GM18517 (cell line): ENCODE measurements at regions not wholly inside any gene's neighbourhood (a gene's known extent, or its start where the extent isn't known, plus 50 kb on each side); places are given as distances from the start of the nearest gene placed in this dataset.

Experiments
- ATAC-seq: cut with Tn5 transposase; IDR thresholded peaks from one replicate; pipeline ENCODE4 v1.9.1; 2021; ENCODE audit warnings: mild to moderate bottlenecking, moderate library complexity; ENCODE audit not compliant: unreplicated experiment

GRCh38 chr1:55378582-55378981 is 163.4 kb upstream of the USP24 start:
- no peak for ATAC-seq

DNA sequence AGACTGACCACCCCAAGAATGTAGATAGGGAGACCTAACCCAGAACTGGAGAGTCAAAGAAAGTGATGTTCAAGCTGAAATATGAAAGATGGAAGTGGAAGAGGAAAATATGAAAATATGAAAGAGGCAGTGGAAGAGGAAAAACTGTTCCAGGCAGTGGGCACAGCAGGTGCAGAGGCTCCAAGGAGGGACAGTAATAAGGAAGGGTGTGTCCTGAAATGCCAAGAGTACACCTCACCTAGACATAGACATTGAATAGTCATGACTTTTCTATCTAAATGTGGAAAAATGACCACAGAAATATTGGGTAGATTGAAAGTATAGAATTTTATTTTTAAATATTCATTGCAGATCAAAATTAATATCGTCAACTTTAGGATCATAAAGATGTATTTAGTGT is 161.7 kb upstream of the USP24 start:
- ATAC-seq, result no peak

- no peak for ATAC-seq
Measured at GRCh38 chr1:55375617-55376258, 160.6 kb upstream of the USP24 start.

DNA sequence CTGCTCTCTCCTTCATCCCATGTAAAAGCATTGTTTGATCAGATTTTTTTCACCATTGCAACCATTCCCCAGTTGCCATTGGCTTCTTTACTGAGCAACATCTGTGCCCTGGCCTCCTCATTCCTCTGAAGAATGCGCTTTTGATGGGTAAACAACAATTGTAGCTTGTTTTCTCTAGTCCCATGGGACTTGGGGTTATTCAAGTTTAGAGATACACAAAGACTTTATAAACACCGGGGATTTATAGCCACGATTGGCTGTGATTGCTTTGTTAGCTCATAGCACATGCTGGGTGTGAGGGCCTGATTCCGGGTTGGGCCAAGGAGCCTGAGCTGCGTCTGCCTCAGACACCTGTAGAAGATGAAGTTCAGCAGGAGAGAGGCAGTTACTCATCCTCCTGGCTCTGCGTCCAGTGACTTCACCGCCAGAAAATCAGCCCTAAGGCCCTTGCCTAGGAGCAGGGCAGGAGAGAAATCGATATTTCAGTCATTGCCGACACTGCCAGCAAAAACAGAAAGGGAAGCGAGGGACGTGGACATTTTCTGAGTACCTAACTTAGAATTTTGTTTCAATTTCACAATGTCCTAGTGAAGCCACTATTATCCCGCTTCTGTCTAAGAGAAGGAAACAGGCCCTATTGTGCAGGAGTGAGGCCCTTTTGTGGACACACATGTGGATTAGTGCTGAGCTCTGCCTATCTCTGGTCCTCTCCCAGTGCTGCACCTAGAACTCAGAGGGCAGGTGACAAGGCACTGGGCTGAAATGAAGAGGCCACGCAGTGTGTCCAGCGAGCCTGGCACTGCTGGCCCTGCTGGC is 159.8 kb upstream of the USP24 start:
- no peak for ATAC-seq

GRCh38 chr1:55374216-55374615 is 159.1 kb upstream of the USP24 start:
- no peak for ATAC-seq

- no peak for ATAC-seq
Measured at GRCh38 chr1:55369474-55369873, 154.3 kb upstream of the USP24 start.

- ATAC-seq, result no peak
Measured at GRCh38 chr1:55368698-55369097, 153.5 kb upstream of the USP24 start.

- no peak for ATAC-seq
Measured at GRCh38 chr1:55367273-55367672, 152.1 kb upstream of the USP24 start.

- no peak for ATAC-seq
Measured at GRCh38 chr1:55364216-55364615, 149.1 kb upstream of the USP24 start.

- no peak for ATAC-seq
Measured at GRCh38 chr1:55363268-55363667, 148.1 kb upstream of the USP24 start.

DNA sequence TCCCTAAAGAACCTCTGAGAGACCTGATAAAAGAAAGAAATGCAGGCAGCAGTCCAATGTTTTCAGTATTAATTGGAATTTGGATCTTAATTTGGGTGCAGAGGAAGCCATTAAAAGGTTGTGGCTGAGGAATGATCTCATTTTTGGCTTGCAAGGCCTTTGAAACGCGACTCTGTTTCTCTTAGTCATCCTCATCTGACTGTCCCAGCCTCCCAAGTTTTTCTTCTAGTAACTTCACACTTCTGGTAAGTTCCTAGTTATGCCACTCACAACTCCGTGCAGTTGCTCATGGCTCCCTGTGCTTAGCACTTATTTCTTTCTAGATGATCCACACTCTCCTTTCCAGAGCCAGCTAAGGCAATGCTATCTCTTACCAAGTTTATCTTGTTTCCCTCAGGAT is 147.4 kb upstream of the USP24 start:
- ATAC-seq, result no peak

DNA sequence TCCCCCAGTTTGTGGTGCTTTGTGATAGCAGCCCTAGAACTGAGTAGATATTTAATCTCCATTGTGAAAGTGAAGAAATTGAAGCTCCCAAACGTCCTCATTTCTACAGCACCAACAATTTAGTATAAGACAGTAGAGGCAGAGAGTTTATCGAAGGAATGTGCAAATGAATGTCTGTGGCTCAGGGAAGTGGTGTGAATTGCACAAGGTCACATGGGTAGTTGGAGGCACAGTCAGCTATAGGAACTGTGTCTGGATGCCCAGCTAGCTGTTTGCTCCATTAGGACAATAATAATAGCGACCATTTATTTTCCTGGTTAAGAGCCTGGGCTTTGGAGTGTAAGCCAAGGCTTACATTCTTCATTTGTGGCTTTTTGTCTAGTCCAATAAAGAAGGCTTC is 144.4 kb upstream of the USP24 start:
- ATAC-seq, result no peak

DNA sequence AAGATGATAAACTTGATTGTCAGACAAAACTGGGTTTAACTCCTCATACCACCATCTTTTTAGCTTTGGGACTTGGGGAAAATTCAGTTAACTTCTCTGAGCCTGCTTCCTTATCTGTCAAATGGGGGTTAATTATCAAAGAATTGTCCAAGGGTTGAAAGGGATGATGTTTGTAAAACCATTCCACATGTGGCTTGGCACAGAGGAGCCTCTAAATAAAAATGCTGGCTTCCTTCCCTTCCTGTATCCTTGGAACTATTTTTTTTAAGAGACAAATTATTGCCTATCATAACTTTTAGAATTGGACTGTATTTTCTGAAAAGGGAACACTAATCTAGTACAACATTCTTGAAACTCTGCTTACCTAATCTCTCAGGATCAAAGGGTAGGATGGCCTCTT is 143.4 kb upstream of the USP24 start:
- ATAC-seq, result no peak

DNA sequence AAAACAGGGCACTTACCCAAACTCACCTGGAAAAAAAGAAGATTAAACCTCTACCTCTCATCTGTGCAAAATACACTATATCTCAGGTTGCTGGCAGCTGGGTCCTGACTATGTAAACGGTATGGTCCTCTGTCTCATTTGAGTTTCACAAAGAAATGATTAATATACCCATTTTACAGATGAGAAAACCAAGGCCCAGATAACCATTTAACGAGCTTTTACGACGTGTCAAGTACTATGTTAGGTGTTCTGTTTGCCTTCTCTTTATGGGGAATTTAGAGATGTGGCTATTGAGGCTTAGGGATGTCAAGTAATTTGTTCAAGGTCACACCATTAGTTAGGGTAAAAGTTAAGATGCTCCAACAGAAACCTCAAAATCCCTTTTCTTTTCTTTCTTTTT is 140.4 kb upstream of the USP24 start:
- no peak for ATAC-seq

DNA sequence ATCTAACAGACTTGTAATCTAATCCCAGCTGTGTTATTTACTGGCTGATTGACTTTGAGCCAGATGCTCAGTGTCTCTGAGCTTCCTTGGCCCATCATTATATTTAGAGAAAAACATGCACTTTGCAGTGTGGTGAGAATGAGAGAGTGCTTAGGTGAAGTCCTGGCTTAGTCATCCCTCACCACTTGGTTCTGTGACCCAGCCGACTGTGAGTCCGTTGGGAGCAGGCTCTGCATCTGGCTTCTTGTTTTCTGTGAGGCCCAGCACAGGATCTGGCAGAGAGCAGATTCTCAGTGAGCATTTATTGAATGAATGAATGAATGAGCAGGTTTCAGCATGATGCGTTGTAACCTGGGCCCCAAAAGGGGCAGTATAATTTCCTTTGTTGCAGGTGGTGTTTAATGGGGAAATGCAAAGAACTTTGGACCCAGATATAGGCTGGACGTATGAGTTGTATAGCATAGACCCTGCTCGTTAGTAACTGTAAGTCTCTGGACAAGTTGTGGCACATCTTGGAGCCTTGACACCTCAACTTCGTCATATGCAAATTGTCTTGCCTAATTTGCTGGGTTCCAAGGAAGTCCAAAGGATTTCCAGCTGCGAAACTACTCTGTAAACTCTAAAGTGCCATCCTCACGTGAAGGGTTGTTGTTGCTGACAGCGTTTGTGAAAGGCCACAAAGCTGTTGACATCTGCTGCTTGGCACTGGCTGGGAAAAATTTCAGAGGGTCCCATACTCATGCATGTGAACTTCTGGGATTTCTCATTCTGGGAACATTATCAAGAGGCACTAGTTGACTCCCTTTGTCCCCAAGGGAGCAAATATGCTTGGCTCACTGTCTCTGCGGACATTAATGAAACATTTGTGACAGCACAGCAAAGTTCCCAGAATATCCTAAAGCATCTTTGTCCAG is 138.8 kb upstream of the USP24 start:
- ATAC-seq, result no peak

DNA sequence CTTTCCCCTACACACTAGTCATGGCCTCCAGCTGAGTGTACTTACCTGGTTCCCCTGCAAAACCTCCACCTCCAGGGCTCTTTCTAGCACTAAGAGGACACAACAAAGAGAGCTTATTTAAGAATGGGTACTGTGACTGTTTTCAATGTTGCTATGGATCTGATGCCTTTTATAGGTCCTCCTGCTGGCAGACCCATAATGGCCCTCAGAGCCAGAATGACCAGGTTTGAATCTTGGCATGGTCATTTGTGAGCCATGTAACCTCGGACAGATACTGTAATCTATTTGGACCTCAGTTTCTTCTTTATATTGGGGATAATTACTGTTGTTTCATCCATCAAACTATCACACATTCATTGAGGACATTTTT is 137.6 kb upstream of the USP24 start:
- ATAC-seq, result no peak

GRCh38 chr1:55352080-55352810 is 137.1 kb upstream of the USP24 start:
- no peak for ATAC-seq

GRCh38 chr1:55348356-55348755 is 133.2 kb upstream of the USP24 start:
- ATAC-seq, result no peak

GRCh38 chr1:55347866-55348265 is 132.7 kb upstream of the USP24 start:
- ATAC-seq, result no peak

DNA sequence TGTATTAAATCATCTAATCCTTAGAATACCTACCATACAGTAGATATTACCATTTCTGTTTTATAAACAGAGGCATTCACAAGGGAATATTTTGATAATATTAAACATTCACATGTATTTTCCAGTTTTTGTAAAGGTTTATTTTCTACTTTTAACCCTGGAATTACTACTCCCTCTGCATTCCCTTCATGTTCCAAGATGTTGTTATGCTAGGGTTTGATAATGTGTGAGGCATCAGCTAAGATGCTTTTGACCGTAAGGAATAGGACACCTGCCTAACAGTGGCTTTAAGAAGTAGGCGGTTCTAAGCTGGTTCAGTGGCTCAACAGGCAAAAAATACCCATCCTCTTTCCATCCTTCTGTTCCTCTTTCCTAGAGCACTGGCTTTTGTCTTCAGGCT is 131.9 kb upstream of the USP24 start:
- ATAC-seq, result no peak

- ATAC-seq, result no peak
Measured at GRCh38 chr1:55346586-55346985, 131.4 kb upstream of the USP24 start.
